ENCODE measurements at regions not wholly inside any gene's neighbourhood (a gene's known extent, or its start where the extent isn't known, plus 50 kb on each side); places are given as distances from the start of the nearest gene placed in this dataset.

- TF ChIP-seq, protein P1, sequence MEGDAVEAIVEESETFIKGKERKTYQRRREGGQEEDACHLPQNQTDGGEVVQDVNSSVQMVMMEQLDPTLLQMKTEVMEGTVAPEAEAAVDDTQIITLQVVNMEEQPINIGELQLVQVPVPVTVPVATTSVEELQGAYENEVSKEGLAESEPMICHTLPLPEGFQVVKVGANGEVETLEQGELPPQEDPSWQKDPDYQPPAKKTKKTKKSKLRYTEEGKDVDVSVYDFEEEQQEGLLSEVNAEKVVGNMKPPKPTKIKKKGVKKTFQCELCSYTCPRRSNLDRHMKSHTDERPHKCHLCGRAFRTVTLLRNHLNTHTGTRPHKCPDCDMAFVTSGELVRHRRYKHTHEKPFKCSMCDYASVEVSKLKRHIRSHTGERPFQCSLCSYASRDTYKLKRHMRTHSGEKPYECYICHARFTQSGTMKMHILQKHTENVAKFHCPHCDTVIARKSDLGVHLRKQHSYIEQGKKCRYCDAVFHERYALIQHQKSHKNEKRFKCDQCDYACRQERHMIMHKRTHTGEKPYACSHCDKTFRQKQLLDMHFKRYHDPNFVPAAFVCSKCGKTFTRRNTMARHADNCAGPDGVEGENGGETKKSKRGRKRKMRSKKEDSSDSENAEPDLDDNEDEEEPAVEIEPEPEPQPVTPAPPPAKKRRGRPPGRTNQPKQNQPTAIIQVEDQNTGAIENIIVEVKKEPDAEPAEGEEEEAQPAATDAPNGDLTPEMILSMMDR (IDR thresholded peaks at IDR 0.05; ENCODE audit: low read depth, low read length, missing control alignments), result no peak
- no peak overlapping the region for H3K4me3 ChIP-seq (replicated peaks; ENCODE audit: low read depth, low read length)
- no peak for DNase-seq (ENCODE audit: extremely low read depth, low read depth)
Measured at GRCh38 chr2:219957820-219958219, 330.4 kb downstream of the SLC4A3 start.

DNA sequence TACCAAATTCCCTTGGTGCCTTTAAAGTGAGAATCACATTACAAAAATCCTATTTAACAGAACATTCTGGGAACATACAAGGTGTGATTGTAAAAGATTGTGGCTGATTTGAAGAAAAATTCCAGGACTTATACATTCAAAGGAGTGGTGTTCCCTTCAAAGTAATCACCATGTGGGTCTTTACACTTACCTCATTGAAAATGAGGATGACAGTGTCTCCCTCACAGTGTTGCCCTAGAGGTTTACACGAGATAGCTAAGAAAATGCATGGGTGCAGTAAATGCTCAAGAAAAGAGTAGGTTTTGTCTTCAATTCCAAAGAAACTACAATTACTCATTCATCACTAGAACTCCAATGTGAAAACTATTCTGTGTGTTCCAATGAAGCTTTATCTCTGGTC lies 331.5 kb downstream of the SLC4A3 start:
- no peak for DNase-seq (ENCODE audit: extremely low read depth, low read depth)
- TF ChIP-seq, protein P1 (IDR thresholded peaks at IDR 0.05; ENCODE audit: low read depth, low read length, missing control alignments), result no peak
- no peak overlapping the region for H3K4me3 ChIP-seq (replicated peaks; ENCODE audit: low read depth, low read length)

- DNase-seq (ENCODE audit: extremely low read depth, low read depth), result no peak
- TF ChIP-seq, protein P1 (IDR thresholded peaks at IDR 0.05; ENCODE audit: low read depth, low read length, missing control alignments), result no peak
Measured at GRCh38 chr2:219959471-219959870, 332.0 kb downstream of the SLC4A3 start.

GRCh38 chr2:219961947-219962498 lies 334.6 kb downstream of the SLC4A3 start:
- no peak for DNase-seq (ENCODE audit: extremely low read depth, low read depth)
- TF ChIP-seq, protein P1 (IDR thresholded peaks at IDR 0.05; ENCODE audit: low read depth, low read length, missing control alignments), result no peak

More at GRCh38 chr2:219959471-219959870, 332.0 kb downstream of the SLC4A3 start:
- H3K4me3 ChIP-seq (replicated peaks; ENCODE audit: low read depth, low read length), result no peak overlapping the region

GRCh38 chr2:219962801-219963200 lies 335.4 kb downstream of the SLC4A3 start:
- TF ChIP-seq, protein P1 (IDR thresholded peaks at IDR 0.05; ENCODE audit: low read depth, low read length, missing control alignments), result no peak
- DNase-seq (ENCODE audit: extremely low read depth, low read depth), result no peak
- H3K4me3 ChIP-seq (replicated peaks; ENCODE audit: low read depth, low read length), result no peak overlapping the region

More at GRCh38 chr2:219961947-219962498, 334.6 kb downstream of the SLC4A3 start:
- H3K4me3 ChIP-seq (replicated peaks; ENCODE audit: low read depth, low read length), result no peak overlapping the region

DNA sequence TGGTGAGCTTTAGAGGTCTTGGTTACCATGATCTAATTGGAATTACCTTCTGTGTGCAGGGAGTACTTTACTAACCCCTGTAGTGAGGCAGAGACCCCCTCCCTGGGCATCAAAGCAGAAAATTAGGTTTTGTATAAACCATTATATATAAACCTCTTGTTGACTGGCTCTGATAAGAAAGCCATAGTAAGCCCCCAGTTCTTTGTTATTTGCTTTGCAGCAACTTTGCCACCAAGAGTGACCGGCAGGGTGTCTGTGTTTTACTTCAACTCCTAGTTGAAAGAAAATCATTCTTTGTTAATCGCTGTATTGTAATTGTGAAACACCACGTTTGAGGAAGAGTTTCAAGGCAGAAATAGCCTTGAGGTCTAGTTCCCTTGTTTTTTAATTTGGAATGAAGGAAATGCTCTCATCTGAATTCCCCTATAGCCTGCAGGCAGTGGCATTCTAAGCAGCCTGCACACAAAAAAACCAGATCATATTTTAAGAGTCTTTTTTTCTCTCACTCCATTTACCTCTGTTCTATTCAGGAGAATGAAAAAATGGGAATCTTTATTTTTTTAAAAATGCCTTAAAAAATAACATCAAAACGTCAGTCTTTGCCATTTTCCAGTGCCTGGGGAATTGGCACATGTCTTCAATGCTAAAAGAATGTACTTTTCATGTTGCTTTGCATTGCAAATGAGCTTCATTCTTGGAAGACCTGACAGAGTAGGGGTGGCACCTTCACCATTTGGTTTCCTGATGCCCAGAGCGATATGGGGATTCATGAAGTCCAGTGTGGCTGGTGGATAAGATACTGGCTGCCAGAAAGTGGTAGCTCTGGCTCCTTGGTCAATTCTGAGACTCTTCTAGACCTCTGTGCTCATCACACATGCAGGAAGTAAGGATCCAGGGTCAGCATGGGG lies 338.1 kb downstream of the SLC4A3 start:
- no peak overlapping the region for H3K4me3 ChIP-seq (replicated peaks; ENCODE audit: low read depth, low read length)
- TF ChIP-seq, protein P1 (IDR thresholded peaks at IDR 0.05; ENCODE audit: low read depth, low read length, missing control alignments), result no peak
- no peak for DNase-seq (ENCODE audit: extremely low read depth, low read depth)

All from HFF-Myc (cell line).